SK-N-SH treated with all-trans-retinoic acid at 6 μM for 48 hours (cell line): ENCODE measurements at regions not wholly inside any gene's neighbourhood (a gene's known extent, or its start where the extent isn't known, plus 50 kb on each side); places are given as distances from the start of the nearest gene placed in this dataset.

Source experiments
- ATAC-seq: fragments of 200-7000 bp; cut with Tn5 transposase; 3 replicates; pipeline ENCODE4 v1.9.1; 2020; ENCODE audit warnings: mild to moderate bottlenecking, moderate library complexity
- ARNTL ChIP-seq: fragments of 450-650 bp; formaldehyde crosslinking; IDR thresholded peaks from 2 replicates; pipeline ENCODE4 v1.5.0; 2020; ENCODE audit warnings: low read depth, mild to moderate bottlenecking, moderate library complexity, borderline replicate concordance
- BACH2 ChIP-seq: fragments of 250-450 bp; sonication (Bioruptor Pico); IDR thresholded peaks from 2 replicates; pipeline ENCODE4 v1.9.0; 2021; ENCODE audit warnings: mild to moderate bottlenecking, borderline replicate concordance
- CSDC2 ChIP-seq: fragments of 250-450 bp; sonication (Bioruptor Pico); IDR thresholded peaks from 2 replicates; pipeline ENCODE4 v1.5.0; 2020; ENCODE audit warnings: mild to moderate bottlenecking, moderate library complexity
- ESRRG ChIP-seq: fragments of 250-450 bp; sonication (Bioruptor Pico); IDR thresholded peaks from 2 replicates; pipeline ENCODE4 v1.6.1; 2021; ENCODE audit warnings: mild to moderate bottlenecking
- GLIS3 ChIP-seq: fragments of 250-450 bp; sonication (Bioruptor Pico); IDR thresholded peaks from 2 replicates; pipeline ENCODE4 v1.5.0; 2020; ENCODE audit warnings: mild to moderate bottlenecking, moderate library complexity
- ISL1 ChIP-seq: fragments of 250-450 bp; sonication (Bioruptor Pico); IDR thresholded peaks from 2 replicates; pipeline ENCODE4 v2.1.2; 2022; ENCODE audit warnings: mild to moderate bottlenecking, moderate library complexity
- OSR1 ChIP-seq: fragments of 250-450 bp; sonication (Bioruptor Pico); IDR thresholded peaks from 2 replicates; pipeline ENCODE4 v1.8.0; 2022; ENCODE audit warnings: moderate library complexity, mild to moderate bottlenecking, inconsistent platforms
- RARB ChIP-seq: fragments of 250-450 bp; sonication (Bioruptor Pico); IDR thresholded peaks from 2 replicates; pipeline ENCODE4 v1.8.0; 2021; ENCODE audit warnings: mild to moderate bottlenecking, moderate library complexity
- SNAI2 ChIP-seq: fragments of 250-450 bp; sonication (Bioruptor Pico); IDR thresholded peaks from 2 replicates; pipeline ENCODE4 v1.5.0; 2020; ENCODE audit warnings: mild to moderate bottlenecking, moderate library complexity
- TCF4 ChIP-seq: fragments of 250-450 bp; sonication (Bioruptor Pico); IDR thresholded peaks from 2 replicates; pipeline ENCODE4 v1.8.0; 2021; ENCODE audit warnings: mild to moderate bottlenecking, moderate library complexity, borderline replicate concordance
- TOX ChIP-seq: fragments of 250-450 bp; sonication (Bioruptor Pico); IDR thresholded peaks from 2 replicates; pipeline ENCODE4 v1.8.0; 2021; ENCODE audit warnings: mild to moderate bottlenecking, moderate library complexity, borderline replicate concordance
- ZC3H10 ChIP-seq: fragments of 250-450 bp; sonication (Bioruptor Pico); IDR thresholded peaks from 2 replicates; pipeline ENCODE4 v1.5.1; 2021; ENCODE audit warnings: mild to moderate bottlenecking, moderate library complexity
- ZFP3 ChIP-seq: fragments of 250-450 bp; sonication (Bioruptor Pico); IDR thresholded peaks from 2 replicates; pipeline ENCODE4 v1.5.0; 2020; ENCODE audit warnings: mild to moderate bottlenecking, moderate library complexity
- ZFP30 ChIP-seq: fragments of 450-650 bp; formaldehyde crosslinking; IDR thresholded peaks from 2 replicates; pipeline ENCODE4 v1.5.0; 2022; ENCODE audit warnings: mild to moderate bottlenecking, moderate library complexity
- ZNF565 ChIP-seq: fragments of 450-650 bp; formaldehyde crosslinking; conservative IDR thresholded peaks from 2 replicates; pipeline ENCODE4 v1.5.0; 2020; ENCODE audit warnings: low read depth, mild to moderate bottlenecking, moderate library complexity
- ZNF70 ChIP-seq: fragments of 450-650 bp; formaldehyde crosslinking; IDR thresholded peaks from 2 replicates; pipeline ENCODE4 v1.5.0; 2020; ENCODE audit warnings: mild to moderate bottlenecking, moderate library complexity
- ZNF8 ChIP-seq: fragments of 450-650 bp; formaldehyde crosslinking; IDR thresholded peaks from 2 replicates; pipeline ENCODE4 v1.5.0; 2020; ENCODE audit warnings: mild to moderate bottlenecking, moderate library complexity
- TF ChIP-seq, protein P1 (sequence below): fragments of 250-450 bp; sonication (Bioruptor Pico); IDR thresholded peaks from 2 replicates; pipeline ENCODE4 v1.5.0; 2020; ENCODE audit warnings: mild to moderate bottlenecking, moderate library complexity
- TF ChIP-seq, protein P2 (sequence below): fragments of 250-450 bp; sonication (Bioruptor Pico); IDR thresholded peaks from 2 replicates; pipeline ENCODE4 v1.8.0; 2021; ENCODE audit warnings: low read depth, mild to moderate bottlenecking, moderate library complexity, borderline replicate concordance
- TF ChIP-seq, protein P3 (sequence below): fragments of 250-450 bp; sonication (Bioruptor Pico); IDR thresholded peaks from 2 replicates; pipeline ENCODE4 v1.8.0; 2020; ENCODE audit warnings: mild to moderate bottlenecking, moderate library complexity, borderline replicate concordance
- TF ChIP-seq, protein P4 (sequence below): fragments of 250-450 bp; sonication (Bioruptor Pico); IDR thresholded peaks from 2 replicates; pipeline ENCODE4 v1.5.1; 2021; ENCODE audit warnings: mild to moderate bottlenecking, moderate library complexity
- TF ChIP-seq, protein P5 (sequence below): fragments of 250-450 bp; sonication (Bioruptor Pico); IDR thresholded peaks from 2 replicates; pipeline ENCODE4 v1.5.1; 2020; ENCODE audit warnings: low read depth, mild to moderate bottlenecking, moderate library complexity

DNA sequence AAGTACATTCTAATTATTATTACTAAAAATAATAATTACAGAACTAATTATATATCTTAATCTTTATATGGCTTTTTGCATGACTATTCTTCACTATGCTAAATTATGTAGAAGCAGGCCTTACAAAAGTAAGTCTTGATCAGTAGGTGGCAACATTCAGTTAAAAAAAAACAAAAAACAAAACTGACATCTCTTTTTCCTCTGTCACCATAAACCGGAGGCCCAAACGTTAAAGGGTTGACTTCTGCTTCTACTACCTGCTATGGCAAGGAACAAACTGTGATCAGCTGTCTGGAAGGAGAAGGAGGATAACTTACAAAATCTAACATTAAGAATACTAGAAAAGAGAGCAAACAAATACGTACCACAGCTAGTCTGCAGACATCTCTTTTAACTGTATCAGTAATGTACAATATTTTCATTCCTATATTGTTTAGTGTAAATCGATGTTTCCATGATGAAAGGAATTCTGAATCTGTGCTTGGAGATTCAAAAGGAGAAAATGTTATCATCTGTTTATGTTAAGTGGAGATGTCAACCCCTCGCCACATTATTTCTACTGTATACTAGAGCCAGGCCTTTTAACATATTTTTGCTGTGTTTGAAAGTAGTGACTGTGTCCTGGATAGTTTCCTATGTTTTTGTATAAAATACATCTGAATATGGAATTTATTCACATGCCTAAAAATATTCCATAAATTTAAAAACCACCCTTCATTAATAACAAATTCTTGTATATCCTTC is 1525.4 kb downstream of the SLITRK1 start:
- no peak for ATAC-seq
- TF ChIP-seq CSDC2 (CRISPR knock-in tag), result no peak
- TF ChIP-seq, protein P1, sequence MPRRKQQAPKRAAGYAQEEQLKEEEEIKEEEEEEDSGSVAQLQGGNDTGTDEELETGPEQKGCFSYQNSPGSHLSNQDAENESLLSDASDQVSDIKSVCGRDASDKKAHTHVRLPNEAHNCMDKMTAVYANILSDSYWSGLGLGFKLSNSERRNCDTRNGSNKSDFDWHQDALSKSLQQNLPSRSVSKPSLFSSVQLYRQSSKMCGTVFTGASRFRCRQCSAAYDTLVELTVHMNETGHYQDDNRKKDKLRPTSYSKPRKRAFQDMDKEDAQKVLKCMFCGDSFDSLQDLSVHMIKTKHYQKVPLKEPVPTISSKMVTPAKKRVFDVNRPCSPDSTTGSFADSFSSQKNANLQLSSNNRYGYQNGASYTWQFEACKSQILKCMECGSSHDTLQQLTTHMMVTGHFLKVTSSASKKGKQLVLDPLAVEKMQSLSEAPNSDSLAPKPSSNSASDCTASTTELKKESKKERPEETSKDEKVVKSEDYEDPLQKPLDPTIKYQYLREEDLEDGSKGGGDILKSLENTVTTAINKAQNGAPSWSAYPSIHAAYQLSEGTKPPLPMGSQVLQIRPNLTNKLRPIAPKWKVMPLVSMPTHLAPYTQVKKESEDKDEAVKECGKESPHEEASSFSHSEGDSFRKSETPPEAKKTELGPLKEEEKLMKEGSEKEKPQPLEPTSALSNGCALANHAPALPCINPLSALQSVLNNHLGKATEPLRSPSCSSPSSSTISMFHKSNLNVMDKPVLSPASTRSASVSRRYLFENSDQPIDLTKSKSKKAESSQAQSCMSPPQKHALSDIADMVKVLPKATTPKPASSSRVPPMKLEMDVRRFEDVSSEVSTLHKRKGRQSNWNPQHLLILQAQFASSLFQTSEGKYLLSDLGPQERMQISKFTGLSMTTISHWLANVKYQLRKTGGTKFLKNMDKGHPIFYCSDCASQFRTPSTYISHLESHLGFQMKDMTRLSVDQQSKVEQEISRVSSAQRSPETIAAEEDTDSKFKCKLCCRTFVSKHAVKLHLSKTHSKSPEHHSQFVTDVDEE (CRISPR knock-in tag), result no peak
- no peak for TF ChIP-seq ZNF565 (CRISPR knock-in tag)
- TF ChIP-seq, protein P2, sequence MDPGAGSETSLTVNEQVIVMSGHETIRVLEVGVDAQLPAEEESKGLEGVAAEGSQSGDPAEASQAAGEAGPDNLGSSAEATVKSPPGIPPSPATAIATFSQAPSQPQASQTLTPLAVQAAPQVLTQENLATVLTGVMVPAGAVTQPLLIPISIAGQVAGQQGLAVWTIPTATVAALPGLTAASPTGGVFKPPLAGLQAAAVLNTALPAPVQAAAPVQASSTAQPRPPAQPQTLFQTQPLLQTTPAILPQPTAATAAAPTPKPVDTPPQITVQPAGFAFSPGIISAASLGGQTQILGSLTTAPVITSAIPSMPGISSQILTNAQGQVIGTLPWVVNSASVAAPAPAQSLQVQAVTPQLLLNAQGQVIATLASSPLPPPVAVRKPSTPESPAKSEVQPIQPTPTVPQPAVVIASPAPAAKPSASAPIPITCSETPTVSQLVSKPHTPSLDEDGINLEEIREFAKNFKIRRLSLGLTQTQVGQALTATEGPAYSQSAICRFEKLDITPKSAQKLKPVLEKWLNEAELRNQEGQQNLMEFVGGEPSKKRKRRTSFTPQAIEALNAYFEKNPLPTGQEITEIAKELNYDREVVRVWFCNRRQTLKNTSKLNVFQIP, result no peak
- TF ChIP-seq SNAI2 (CRISPR knock-in tag), result no peak
- no peak for TF ChIP-seq OSR1
- no peak for TF ChIP-seq BACH2 (CRISPR knock-in tag)
- TF ChIP-seq ISL1 (CRISPR knock-in tag), result no peak
- TF ChIP-seq ZC3H10, result no peak
- TF ChIP-seq TCF4 (CRISPR knock-in tag), result no peak
- no peak for TF ChIP-seq ZFP30
- TF ChIP-seq, protein P3, sequence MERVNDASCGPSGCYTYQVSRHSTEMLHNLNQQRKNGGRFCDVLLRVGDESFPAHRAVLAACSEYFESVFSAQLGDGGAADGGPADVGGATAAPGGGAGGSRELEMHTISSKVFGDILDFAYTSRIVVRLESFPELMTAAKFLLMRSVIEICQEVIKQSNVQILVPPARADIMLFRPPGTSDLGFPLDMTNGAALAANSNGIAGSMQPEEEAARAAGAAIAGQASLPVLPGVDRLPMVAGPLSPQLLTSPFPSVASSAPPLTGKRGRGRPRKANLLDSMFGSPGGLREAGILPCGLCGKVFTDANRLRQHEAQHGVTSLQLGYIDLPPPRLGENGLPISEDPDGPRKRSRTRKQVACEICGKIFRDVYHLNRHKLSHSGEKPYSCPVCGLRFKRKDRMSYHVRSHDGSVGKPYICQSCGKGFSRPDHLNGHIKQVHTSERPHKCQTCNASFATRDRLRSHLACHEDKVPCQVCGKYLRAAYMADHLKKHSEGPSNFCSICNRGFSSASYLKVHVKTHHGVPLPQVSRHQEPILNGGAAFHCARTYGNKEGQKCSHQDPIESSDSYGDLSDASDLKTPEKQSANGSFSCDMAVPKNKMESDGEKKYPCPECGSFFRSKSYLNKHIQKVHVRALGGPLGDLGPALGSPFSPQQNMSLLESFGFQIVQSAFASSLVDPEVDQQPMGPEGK, result no peak
- TF ChIP-seq ZNF70, result no peak
- no peak for TF ChIP-seq TOX (CRISPR knock-in tag)
- no peak for TF ChIP-seq RARB (CRISPR knock-in tag)
- TF ChIP-seq, protein P4, sequence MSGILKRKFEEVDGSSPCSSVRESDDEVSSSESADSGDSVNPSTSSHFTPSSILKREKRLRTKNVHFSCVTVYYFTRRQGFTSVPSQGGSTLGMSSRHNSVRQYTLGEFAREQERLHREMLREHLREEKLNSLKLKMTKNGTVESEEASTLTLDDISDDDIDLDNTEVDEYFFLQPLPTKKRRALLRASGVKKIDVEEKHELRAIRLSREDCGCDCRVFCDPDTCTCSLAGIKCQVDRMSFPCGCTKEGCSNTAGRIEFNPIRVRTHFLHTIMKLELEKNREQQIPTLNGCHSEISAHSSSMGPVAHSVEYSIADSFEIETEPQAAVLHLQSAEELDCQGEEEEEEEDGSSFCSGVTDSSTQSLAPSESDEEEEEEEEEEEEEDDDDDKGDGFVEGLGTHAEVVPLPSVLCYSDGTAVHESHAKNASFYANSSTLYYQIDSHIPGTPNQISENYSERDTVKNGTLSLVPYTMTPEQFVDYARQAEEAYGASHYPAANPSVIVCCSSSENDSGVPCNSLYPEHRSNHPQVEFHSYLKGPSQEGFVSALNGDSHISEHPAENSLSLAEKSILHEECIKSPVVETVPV, result no peak
- no peak for TF ChIP-seq ZFP3 (CRISPR knock-in tag)

DNA sequence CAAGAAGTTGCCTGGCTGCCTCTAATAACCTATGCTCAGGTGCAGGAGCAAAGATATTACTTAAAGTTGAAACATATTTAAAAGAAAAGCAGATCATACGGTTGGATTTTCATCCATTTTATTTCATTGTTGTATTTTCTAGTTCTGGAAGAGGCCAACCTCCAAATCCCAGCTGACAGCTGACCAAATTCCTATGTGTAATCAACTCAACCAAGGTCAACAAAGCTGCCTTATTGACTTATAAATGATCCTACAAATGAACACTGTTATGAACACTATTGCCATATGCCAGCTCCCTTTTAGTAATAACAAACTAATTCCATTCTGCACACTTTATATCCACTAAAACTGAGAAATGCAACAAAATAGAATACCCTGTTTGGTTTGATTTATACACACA is 1537.4 kb downstream of the SLITRK1 start:
- TF ChIP-seq, protein P5, sequence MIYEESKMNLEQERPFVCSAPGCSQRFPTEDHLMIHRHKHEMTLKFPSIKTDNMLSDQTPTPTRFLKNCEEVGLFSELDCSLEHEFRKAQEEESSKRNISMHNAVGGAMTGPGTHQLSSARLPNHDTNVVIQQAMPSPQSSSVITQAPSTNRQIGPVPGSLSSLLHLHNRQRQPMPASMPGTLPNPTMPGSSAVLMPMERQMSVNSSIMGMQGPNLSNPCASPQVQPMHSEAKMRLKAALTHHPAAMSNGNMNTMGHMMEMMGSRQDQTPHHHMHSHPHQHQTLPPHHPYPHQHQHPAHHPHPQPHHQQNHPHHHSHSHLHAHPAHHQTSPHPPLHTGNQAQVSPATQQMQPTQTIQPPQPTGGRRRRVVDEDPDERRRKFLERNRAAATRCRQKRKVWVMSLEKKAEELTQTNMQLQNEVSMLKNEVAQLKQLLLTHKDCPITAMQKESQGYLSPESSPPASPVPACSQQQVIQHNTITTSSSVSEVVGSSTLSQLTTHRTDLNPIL (CRISPR knock-in tag), result no peak
- TF ChIP-seq ZNF565 (CRISPR knock-in tag), result no peak
- TF ChIP-seq SNAI2 (CRISPR knock-in tag), result no peak
- TF ChIP-seq TOX (CRISPR knock-in tag), result no peak
- ATAC-seq, result no peak

DNA sequence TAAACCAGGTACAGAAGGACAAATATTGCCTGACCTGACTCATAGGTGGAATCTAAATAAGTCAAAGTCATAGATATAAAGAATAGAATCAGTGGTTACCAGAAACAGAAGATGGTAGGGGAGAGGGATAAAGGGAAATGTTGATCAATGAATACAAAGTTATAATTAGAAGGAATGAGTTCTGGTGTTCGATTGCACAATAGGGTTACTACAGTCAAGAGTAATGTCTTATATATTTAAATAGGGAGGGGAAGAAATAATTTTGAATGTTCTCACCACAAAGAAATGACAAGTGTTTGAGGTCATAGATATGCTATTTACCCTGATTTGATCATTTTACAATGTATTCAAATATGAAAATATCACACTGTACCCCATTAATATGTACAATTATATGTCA is 1541.2 kb downstream of the SLITRK1 start:
- no peak for TF ChIP-seq ZC3H10
- TF ChIP-seq, protein P2, result no peak
- no peak for TF ChIP-seq OSR1
- no peak for TF ChIP-seq CSDC2 (CRISPR knock-in tag)
- TF ChIP-seq ZNF70, result no peak
- TF ChIP-seq GLIS3 (CRISPR knock-in tag), result no peak
- no peak for TF ChIP-seq ZFP30
- no peak for TF ChIP-seq ISL1 (CRISPR knock-in tag)
- TF ChIP-seq TCF4 (CRISPR knock-in tag), result no peak
- no peak for TF ChIP-seq SNAI2 (CRISPR knock-in tag)
- no peak for TF ChIP-seq ESRRG (CRISPR knock-in tag)
- no peak for TF ChIP-seq TOX (CRISPR knock-in tag)
- TF ChIP-seq, protein P4, result no peak
- TF ChIP-seq ZNF565 (CRISPR knock-in tag), result no peak
- TF ChIP-seq RARB (CRISPR knock-in tag), result no peak
- TF ChIP-seq BACH2 (CRISPR knock-in tag), result no peak
- no peak for TF ChIP-seq ZNF8 (CRISPR knock-in tag)
- no peak for TF ChIP-seq ARNTL
- TF ChIP-seq, protein P5 (CRISPR knock-in tag), result no peak
- no peak for ATAC-seq
